ENCODE measurements at regions not wholly inside any gene's neighbourhood (a gene's known extent, or its start where the extent isn't known, plus 50 kb on each side); places are given as distances from the start of the nearest gene placed in this dataset.

- TF ChIP-seq CTCF (IDR thresholded peaks at IDR 0.05; ENCODE audit: low read depth, low read length) = no peak
- no peak overlapping the region for H3K4me3 ChIP-seq (ENCODE audit: low read depth, low read length)
Measured at GRCh38 chr2:23029111-23029510, 355.9 kb upstream of the KLHL29 start.

GRCh38 chr2:23029951-23030350, 355.0 kb upstream of the KLHL29 start:
- TF ChIP-seq CTCF (IDR thresholded peaks at IDR 0.05; ENCODE audit: low read depth, low read length) = no peak

GRCh38 chr2:23034996-23035395, 350.0 kb upstream of the KLHL29 start:
- no peak overlapping the region for H3K4me3 ChIP-seq (ENCODE audit: low read depth, low read length)
- TF ChIP-seq CTCF (IDR thresholded peaks at IDR 0.05; ENCODE audit: low read depth, low read length) = no peak

More at GRCh38 chr2:23029951-23030350, 355.0 kb upstream of the KLHL29 start:
- H3K4me3 ChIP-seq (ENCODE audit: low read depth, low read length) = no peak overlapping the region

- TF ChIP-seq CTCF (IDR thresholded peaks at IDR 0.05; ENCODE audit: low read depth, low read length) = no peak
- H3K4me3 ChIP-seq (ENCODE audit: low read depth, low read length) = no peak overlapping the region
Measured at GRCh38 chr2:23036629-23037028, 348.4 kb upstream of the KLHL29 start.

- no peak overlapping the region for H3K4me3 ChIP-seq (ENCODE audit: low read depth, low read length)
- TF ChIP-seq CTCF (IDR thresholded peaks at IDR 0.05; ENCODE audit: low read depth, low read length) = no peak
Measured at GRCh38 chr2:23037596-23037995, 347.4 kb upstream of the KLHL29 start.

- TF ChIP-seq CTCF (IDR thresholded peaks at IDR 0.05; ENCODE audit: low read depth, low read length) = no peak
- H3K4me3 ChIP-seq (ENCODE audit: low read depth, low read length) = no peak overlapping the region
Measured at GRCh38 chr2:23041443-23041842, 343.5 kb upstream of the KLHL29 start.

- no peak overlapping the region for H3K4me3 ChIP-seq (ENCODE audit: low read depth, low read length)
Measured at GRCh38 chr2:23042216-23042906, 342.6 kb upstream of the KLHL29 start.

More at GRCh38 chr2:23042216-23042906, 342.6 kb upstream of the KLHL29 start:
- TF ChIP-seq CTCF (IDR thresholded peaks at IDR 0.05; ENCODE audit: low read depth, low read length) = no peak
